ENCODE measurements at regions not wholly inside any gene's neighbourhood (a gene's known extent, or its start where the extent isn't known, plus 50 kb on each side); places are given as distances from the start of the nearest gene placed in this dataset.
"Not testable (repeated sequence)": the region's sequence is repeated elsewhere in the genome, so short reads cannot be mapped to it uniquely, and the experiment has no call there.

DNA sequence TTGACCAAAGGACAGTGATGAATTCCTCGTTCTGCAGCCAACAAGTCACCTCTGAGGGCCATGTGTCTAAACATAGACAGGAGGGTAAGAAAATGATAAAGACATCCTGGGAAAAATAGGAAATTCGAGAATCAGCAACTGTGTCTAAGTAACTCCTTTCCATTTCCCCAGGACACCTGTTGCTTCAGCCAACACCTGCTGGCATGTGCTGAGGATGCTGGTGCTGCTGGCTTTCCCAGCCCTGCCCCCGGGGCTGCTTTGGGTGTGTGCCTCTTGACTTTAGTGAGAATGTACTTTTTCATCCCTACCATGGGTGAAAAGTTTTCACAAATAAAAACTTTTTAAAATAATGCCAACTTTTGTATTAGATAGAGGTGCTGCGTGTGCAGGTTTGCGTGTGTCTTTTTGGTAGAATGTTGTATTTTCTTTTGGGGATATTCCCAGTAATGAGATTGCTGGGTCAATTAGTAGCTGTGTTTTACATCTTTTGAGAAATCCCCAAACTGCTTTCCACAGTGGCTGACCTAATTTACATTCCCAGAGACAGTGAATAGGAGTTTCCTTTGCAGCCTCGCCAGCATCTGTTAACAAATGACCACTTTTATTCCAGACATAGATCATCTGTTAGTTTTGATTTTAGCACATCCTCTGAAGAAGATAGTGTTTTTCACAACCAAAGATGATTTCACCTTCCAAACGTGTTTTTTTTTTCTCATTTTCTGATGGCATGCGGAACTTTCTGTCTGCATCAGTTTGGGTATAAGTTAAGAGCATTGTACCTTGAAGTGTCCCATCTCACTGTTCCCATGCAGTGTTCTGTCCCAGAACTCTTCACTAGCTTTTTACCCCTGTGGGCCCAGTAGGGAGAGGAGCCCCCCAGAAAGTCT lies 104.2 kb upstream of the ACBD5 start:
- no peak for DNase-seq (ENCODE audit: low spot score)

DNA sequence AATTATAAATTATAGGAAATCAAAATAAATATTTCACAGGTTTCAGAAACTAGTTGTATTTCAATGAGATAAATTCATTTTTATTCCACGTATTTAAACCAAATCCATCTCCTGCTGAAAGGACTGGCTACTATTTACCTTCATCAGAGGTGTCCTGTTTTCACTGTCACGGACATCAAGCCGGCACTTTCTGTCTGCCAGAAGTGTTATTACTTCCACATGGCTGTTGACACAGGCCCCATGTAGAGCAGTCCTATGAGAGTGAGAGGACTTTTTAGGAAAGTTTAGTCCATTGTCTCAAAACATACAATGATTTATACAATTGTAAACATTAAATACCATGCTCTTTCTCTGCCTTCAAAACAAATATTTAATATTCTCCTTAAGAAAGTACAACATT lies 100.4 kb upstream of the ACBD5 start:
- no peak for DNase-seq (ENCODE audit: low spot score)

DNA sequence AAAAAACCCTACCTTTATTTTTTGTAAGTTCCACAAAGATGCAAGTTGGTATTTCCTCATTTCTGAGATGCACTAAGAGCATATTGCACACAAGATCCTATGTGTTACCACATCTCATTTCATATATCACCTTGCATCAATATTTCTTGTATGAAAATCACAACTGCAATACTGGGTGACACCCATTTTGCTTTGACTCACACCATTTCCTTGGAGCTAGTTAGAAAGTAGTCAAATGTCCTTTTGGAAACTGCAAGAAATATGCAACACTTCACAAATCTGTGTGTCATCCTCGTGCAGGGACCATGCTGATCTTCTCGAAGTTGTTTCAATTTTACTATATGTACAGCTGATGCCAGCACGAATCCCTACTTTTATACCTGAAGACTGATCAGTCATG lies 94.6 kb upstream of the ACBD5 start:
- not testable (repeated sequence) for DNase-seq (ENCODE audit: low spot score)

DNA sequence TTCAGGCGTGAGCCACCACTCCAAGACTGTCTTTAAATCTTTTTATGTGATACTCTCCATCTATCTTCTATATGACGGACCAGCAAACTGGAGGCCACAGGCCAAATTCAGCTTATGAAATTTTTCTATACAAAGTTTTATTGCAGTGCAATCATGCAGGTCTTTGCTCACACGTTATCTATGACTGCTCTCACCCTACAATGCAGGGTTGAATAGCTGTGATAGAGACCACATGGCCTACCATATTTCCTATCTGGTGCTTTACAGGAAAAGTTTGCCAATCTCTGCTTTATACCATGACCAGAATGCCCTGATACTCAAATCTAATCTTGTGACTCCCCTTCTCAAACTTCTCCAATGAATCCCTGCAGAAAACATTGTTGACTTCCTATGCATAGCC lies 89.5 kb upstream of the ACBD5 start:
- DNase-seq (ENCODE audit: low spot score): no peak

DNA sequence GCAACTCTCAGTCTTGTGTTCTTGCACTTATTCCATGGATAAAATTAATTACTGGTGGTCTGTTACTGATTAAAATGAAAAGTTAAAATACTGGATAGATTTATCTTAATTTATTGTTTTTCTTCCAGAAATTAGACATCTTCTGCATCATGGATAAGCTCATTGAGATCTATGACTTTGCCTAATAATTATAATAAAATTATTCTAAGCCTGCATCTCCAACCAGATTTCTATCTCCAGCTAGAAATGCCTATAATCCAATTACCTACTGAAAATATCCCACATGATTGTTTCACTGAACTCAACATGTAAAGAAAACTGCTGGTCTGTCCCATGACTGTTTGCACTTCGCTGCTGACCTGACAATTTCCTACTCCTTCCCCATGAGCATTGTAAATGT lies 88.3 kb upstream of the ACBD5 start:
- no peak for DNase-seq (ENCODE audit: low spot score)

DNA sequence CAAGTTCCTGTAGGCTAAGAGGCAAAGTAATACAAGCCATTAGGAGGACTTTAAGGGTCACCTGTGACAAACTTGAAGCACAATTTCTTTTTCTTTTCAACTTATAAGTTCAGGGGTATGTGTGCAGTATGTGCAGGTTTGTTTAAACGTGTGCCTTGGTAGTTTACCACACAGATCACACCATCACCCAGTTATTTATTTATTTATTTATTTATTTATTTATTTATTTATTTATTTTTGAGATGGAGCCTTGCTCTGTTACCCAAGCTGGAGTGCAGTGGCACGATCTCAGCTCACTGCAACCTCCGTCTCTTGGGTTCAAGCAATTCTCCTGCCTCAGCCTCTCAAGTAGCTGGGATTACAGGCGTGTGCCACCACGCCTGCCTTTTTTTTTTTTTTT lies 86.2 kb upstream of the ACBD5 start:
- DNase-seq (ENCODE audit: low spot score): not testable (repeated sequence)

DNA sequence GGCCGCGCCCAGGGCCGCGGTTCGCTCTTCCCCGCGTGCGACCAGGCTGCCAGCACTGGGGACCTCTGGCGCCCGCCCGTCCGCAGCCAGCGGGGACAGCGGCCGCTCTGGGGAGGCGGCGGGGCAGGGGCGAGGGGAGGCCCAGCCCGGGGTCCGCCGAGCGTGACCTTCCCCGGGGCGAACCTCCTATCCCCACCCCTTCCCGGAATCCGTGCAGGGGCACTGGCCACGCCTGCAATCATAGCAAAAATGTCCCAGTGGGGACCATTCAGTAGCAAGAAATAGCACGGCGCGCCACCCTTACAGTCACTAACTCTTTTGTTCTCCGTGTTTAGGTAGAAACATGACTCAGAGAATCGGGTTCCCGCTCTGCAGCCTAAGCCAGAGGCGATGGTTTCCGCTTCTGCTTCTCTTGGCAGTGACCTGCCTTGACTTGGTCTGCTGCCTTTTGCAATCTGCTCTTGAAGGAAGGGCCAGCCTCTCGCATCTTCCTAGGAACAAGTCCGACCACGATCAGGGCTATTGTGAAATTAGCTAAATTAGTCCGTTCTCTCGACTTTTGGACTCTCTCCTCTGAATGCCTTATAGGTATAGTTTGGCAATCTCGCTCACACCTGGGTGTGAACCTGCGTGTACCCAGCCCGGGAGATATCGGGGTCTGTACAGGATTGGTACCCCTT lies 79.3 kb upstream of the ACBD5 start:
- DNase-seq (ENCODE audit: low spot score): peak; percentile 41

DNA sequence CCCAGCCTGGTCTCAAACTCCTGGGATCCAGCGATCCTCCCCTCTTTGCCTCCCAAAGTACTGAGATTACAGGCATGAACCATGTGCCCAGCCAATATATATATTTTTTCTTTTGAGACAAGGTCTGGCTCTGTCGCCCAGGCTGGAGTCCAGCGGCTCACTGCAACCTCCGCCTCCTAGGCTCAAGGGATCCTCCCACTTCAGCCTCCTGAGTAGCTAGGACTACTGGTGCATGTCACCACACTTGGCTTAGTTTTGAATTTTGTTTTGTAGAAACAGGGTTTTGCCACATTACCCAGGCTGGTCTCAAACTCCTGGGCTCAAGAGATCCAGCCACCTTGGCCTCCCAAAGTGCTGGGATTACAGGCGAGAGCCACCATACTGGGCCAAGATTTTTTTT lies 78.5 kb upstream of the ACBD5 start:
- DNase-seq (ENCODE audit: low spot score): not testable (repeated sequence)

DNA sequence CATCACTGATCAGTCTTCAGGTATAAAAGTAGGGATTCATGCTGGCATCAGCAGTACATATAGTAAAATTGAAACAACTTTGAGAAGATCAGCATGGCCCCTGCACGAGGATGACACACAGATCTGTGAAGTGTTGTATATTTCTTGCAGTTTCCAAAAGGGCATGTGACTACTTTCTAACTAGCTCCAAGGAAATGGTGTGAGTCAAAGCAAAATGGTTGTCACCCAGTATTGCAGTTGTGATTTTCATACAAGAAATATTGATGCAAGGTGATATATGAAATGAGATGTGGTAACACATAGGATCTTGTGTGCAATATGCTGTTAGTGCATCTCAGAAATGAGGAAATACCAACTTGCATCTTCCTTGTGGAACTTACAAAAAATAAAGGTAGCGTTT lies 74.5 kb upstream of the ACBD5 start:
- DNase-seq (ENCODE audit: low spot score): not testable (repeated sequence)

DNA sequence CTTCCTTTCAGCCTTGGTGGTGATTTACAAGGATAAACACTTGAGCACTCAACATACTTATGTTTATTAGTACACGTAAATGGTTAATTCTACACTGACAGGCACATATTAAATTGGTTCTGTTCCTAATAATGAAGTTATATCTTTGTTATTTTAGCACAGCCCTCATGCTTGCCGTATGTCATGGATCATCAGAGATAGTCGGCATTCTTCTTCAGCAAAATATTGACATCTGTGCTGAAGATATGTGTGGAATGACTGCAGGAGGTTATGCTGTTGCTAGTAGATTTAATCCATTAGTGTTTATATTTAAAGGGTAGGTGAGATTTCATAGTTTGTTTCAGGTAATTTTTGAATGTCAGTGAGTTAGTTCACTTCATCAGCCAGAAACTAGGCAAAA lies 73.0 kb upstream of the ACBD5 start:
- not testable (repeated sequence) for DNase-seq (ENCODE audit: low spot score)

DNA sequence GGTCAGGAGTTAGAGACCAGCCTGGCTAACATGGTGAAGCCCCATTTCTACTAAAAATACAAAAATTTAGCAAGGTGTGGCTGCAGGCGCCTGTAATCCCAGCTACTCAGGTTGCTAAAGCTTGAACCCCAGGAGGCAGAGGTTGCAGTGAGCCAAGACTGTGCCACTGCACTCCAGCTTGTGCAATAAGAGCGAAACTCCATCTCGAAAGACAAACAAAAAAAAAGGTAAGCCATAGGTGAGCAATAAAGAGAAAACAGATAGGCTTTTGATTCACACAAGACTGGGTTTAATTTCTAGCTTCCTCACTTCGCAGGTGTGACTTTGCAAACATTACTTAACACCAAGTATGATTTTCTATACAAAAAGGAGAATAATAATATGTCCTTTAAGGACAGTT lies 72.3 kb upstream of the ACBD5 start:
- DNase-seq (ENCODE audit: low spot score): no peak

DNA sequence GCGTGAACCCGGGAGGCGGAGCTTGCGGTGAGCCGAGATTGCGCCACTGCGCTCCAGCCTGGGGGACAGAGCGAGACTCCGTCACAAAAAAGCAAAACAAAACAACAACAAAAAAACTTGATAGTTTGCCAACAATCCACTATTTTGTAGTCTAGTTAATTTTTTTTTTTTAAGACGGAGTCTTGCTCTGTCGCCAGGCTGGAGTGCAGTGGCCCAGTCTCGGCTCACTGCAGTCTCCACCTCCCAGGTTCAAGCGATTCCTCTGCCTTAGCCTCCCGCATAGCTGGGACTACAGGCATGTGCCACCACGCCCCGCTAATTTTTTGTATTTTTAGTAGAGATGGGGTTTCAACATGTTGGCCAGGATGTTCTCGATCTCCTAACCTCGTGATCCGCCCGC lies 71.2 kb upstream of the ACBD5 start:
- DNase-seq (ENCODE audit: low spot score): not testable (repeated sequence)

DNA sequence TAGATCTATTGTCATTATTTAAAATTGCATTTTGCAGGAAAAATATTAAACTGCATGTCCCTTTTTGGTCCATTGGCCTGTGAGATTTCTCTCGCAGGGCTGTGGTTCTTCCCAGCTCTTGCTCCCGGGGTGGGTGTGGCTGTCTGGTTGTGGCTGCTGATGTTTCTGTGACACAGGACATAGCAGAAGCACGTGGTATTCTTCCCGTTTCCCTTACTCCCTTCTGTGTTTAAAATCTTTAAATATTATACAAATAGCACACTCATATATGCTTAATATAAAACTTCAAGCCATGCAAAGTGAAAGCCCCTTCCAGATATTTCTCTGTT lies 57.9 kb upstream of the ACBD5 start:
- not testable (repeated sequence) for DNase-seq (ENCODE audit: low spot score)

DNA sequence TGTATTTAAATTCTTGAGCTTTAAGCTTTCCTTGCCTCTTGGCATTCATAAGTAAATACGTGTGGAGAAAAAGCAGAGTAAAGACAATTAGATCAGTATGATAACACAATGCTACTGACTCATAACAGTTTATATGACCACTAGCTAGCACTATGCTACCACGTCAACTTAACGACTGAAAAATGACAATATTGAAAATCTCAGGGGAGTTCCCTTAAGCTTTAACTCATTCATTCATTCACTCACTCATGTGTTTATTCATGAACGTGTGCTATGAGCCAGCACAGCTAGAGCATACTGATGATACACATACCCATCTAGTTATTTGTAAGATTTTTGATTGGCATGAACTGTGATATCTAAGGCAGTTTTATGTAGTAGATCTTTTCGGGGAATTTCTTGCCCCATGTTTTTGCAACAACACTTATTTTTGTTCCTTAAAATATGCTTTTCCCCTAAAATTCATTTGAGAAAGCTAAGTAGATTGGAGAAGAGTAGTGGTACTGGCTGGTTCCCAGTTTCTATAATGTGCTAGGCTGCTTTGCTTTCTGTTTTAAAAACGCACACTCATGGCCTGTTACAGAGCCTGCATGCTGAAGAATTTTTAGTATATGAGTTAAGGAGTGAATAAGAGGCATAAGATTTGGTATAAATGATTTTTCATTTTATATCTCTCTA lies 57.4 kb upstream of the ACBD5 start:
- no peak for DNase-seq (ENCODE audit: low spot score)

DNA sequence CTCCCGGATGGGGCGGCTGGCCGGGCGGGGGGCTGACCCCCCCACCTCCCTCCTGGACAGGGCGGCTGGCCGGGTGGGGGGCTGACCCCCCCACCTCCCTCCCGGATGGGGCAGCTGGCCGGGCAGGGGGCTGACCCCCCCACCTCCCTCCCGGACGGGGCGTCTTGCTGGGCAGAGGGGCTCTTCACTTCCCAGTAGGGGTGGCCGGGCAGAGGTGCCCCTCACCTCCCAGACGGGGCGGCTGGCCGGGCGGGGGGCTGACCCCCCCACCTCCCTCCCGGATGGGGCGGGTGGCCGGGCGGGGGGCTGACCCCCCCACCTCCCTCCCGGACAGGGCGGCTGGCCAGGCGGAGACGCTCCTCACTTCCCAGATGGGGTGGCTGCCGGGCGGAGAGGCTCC lies 55.7 kb upstream of the ACBD5 start:
- DNase-seq (ENCODE audit: low spot score): not testable (repeated sequence)

DNA sequence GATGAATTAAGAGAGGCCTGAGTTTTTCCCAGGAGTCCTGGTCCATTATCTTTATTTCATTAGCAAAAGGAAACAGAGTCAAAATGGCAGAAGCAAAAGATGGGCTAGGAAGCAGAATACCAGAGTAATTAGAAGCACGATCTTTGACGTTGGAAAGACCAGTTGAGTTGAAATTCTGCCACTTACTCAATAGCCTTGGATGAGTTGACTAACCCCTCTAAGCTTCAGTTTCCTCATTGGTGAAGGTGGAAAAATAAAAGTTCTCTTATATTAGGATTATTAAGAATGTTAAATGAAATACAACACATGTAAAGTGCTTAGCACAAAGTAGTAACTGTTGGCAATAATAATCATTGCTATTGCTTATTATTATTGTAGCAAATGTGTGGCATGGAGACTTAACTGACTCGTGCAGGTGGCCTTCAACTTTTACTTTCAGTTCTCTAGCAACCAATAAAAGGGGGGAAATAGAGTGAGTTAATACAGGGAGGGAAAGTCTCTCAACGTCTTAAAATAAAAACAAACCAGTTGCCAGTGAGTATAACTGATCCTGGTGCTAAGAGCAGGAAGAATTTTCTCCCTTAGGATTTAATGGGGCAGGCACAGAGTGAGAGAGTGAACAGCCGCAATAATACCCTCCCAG lies 50.8 kb upstream of the ACBD5 start:
- DNase-seq (ENCODE audit: low spot score): not testable (repeated sequence)

Measured in germinal center (tissue), 1 donor.